ENCODE measurements at regions not wholly inside any gene's neighbourhood (a gene's known extent, or its start where the extent isn't known, plus 50 kb on each side); places are given as distances from the start of the nearest gene placed in this dataset.

- H3K36me3 ChIP-seq (ENCODE audit: control insufficient read depth, insufficient read depth, low read length): no peaks in the 10 kb centered on the region
- no peak for TF ChIP-seq CTCF (IDR thresholded peaks at IDR 0.05; ENCODE audit: insufficient read depth, low read depth, low read length)
- H3K4me3 ChIP-seq (ENCODE audit: low read depth, low read length): no peak overlapping the region
- ChIA-PET POLR2A (no interaction called here), CTCF (no interaction called here)
- no peaks in the 10 kb centered on the region; the same call in 1 of the 2 replicates for H3K27me3 ChIP-seq (ENCODE audit: control insufficient read depth, insufficient read depth, low read length)
- DNase-seq (ENCODE audit: low read depth): no peak
These were observed 454.1 kb downstream of the ARHGEF28 start for GRCh38 chr5:74079971-74080556.

GRCh38 chr5:74075501-74076484 is 449.8 kb downstream of the ARHGEF28 start:
- no peak for DNase-seq (ENCODE audit: low read depth)
- ChIA-PET POLR2A (no interaction called here), CTCF (interaction anchor here (0.8 to 1.4 kb wide), 4 partner anchors 9 to 41 kb away, joined by 3 read pairs; no protein-coding TSS in a partner anchor)
- Histone ChIP-seq H3K4me3 (ENCODE audit: low read depth, low read length) (no peak overlapping the region), H3K27me3 (ENCODE audit: control insufficient read depth, insufficient read depth, low read length) (0 out of 2 replicates have a peak, but pooled peaks cover 2% of the 10 kb centered on the region), H3K36me3 (ENCODE audit: control insufficient read depth, insufficient read depth, low read length) (no peaks in the 10 kb centered on the region)
- no peak for TF ChIP-seq CTCF (IDR thresholded peaks at IDR 0.05; ENCODE audit: insufficient read depth, low read depth, low read length)

- no peaks in the 10 kb centered on the region for H3K36me3 ChIP-seq (ENCODE audit: control insufficient read depth, insufficient read depth, low read length)
- POLR2A ChIA-PET: no interaction called here
- no peak overlapping the region for H3K4me3 ChIP-seq (ENCODE audit: low read depth, low read length)
- no peak for TF ChIP-seq CTCF (IDR thresholded peaks at IDR 0.05; ENCODE audit: insufficient read depth, low read depth, low read length)
- CTCF ChIA-PET: interaction anchor here (1.4 kb wide), 1 partner anchor 39 kb away, joined by 3 read pairs; no protein-coding TSS in a partner anchor
- DNase-seq (ENCODE audit: low read depth): no peak
- 0 out of 2 replicates have a peak, but pooled peaks cover 2% of the 10 kb centered on the region for H3K27me3 ChIP-seq (ENCODE audit: control insufficient read depth, insufficient read depth, low read length)
These were observed 448.1 kb downstream of the ARHGEF28 start for GRCh38 chr5:74074111-74074510.

- TF ChIP-seq CTCF (IDR thresholded peaks at IDR 0.05; ENCODE audit: insufficient read depth, low read depth, low read length): no peak
- POLR2A ChIA-PET: no interaction called here
- no peaks in the 10 kb centered on the region for H3K36me3 ChIP-seq (ENCODE audit: control insufficient read depth, insufficient read depth, low read length)
- no peak for DNase-seq (ENCODE audit: low read depth)
- H3K4me3 ChIP-seq (ENCODE audit: low read depth, low read length): no peak overlapping the region
- CTCF ChIA-PET: interaction anchor here (0.5 kb wide), 1 partner anchor 8 kb away, joined by 3 read pairs; no protein-coding TSS in a partner anchor
- 0 out of 2 replicates have a peak, but pooled peaks cover 2% of the 10 kb centered on the region for H3K27me3 ChIP-seq (ENCODE audit: control insufficient read depth, insufficient read depth, low read length)
These were observed 447.3 kb downstream of the ARHGEF28 start for GRCh38 chr5:74073257-74073656.

GRCh38 chr5:74072646-74073045 is 446.6 kb downstream of the ARHGEF28 start:
- H3K4me3 ChIP-seq (ENCODE audit: low read depth, low read length): no peak overlapping the region
- ChIA-PET POLR2A (no interaction called here), CTCF (interaction anchor here (0.5 kb wide), 1 partner anchor 7 kb away, joined by 3 read pairs; no protein-coding TSS in a partner anchor)
- TF ChIP-seq CTCF (IDR thresholded peaks at IDR 0.05; ENCODE audit: insufficient read depth, low read depth, low read length): no peak
- H3K27me3 ChIP-seq (ENCODE audit: control insufficient read depth, insufficient read depth, low read length): 0 out of 2 replicates have a peak, but pooled peaks cover 2% of the 10 kb centered on the region
- no peak for DNase-seq (ENCODE audit: low read depth)
- no peaks in the 10 kb centered on the region for H3K36me3 ChIP-seq (ENCODE audit: control insufficient read depth, insufficient read depth, low read length)

Data from BJ (cell line).